Neuronal stem cell (in vitro differentiated cells): ENCODE measurements at regions not wholly inside any gene's neighbourhood (a gene's known extent, or its start where the extent isn't known, plus 50 kb on each side); places are given as distances from the start of the nearest gene placed in this dataset.
A peak's percentile ranks its signal among the peaks of the same experiment; 100 is the strongest.

ENCODE experiments used
- DNase-seq: peaks from one replicate; pipeline ENCODE4 v3.0.0-alpha.2; 2013; ENCODE audit warnings: low spot score
- H2AFZ ChIP-seq: one replicate; pipeline ENCODE4 v1.6.1; 2013; ENCODE audit warnings: mild to moderate bottlenecking, low read length, inconsistent platforms
- H2AK5ac ChIP-seq: 2 replicates; pipeline ENCODE4 v1.6.1; 2013; ENCODE audit warnings: low read depth, mild to moderate bottlenecking, inconsistent platforms, low read length, moderate library complexity, mixed read lengths
- H2BK120ac ChIP-seq: 2 replicates; pipeline ENCODE4 v1.6.1; 2013; ENCODE audit warnings: low read depth, mild to moderate bottlenecking, inconsistent platforms, low read length, moderate library complexity, mixed read lengths
- H2BK12ac ChIP-seq: one replicate; pipeline ENCODE4 v1.6.1; 2013; ENCODE audit warnings: low read length, inconsistent platforms
- H2BK15ac ChIP-seq: 2 replicates; pipeline ENCODE4 v1.6.1; 2013; ENCODE audit warnings: mild to moderate bottlenecking, low read length, inconsistent platforms, mixed read lengths
- H2BK5ac ChIP-seq: one replicate; pipeline ENCODE4 v1.6.1; 2013; ENCODE audit warnings: inconsistent platforms, mild to moderate bottlenecking, low read length, moderate library complexity
- H3K14ac ChIP-seq: one replicate; pipeline ENCODE4 v1.6.1; 2013; ENCODE audit warnings: low read length, inconsistent platforms
- H3K18ac ChIP-seq: 2 replicates; pipeline ENCODE4 v1.6.1; 2013; ENCODE audit warnings: low read length, inconsistent platforms
- H3K23ac ChIP-seq: 2 replicates; pipeline ENCODE4 v1.6.1; 2013; ENCODE audit warnings: low read depth, mild to moderate bottlenecking, mixed read lengths, low read length, inconsistent platforms; ENCODE audit not compliant: poor library complexity
- H3K27ac ChIP-seq: replicated peaks from 3 replicates; pipeline ENCODE4 v1.5.1; 2013; ENCODE audit warnings: low read length, inconsistent platforms
- H3K27me3 ChIP-seq, 3 experiments: 2 replicates each; pipeline ENCODE4 v1.6.1; 2013; ENCODE audit warnings: low read length in 3 of 3, mild to moderate bottlenecking in 2 of 3, inconsistent platforms in 1 of 3, low read depth in 1 of 3, mixed read lengths in 1 of 3, moderate library complexity in 1 of 3; ENCODE audit not compliant: control insufficient read depth in 3 of 3, insufficient read depth in 3 of 3
- H3K36me3 ChIP-seq, 2 donors: replicated peaks in 1 of 2; 2 replicates each; pipeline ENCODE4 v1.6.1; 2013; ENCODE audit warnings: low read length in 2 of 2; ENCODE audit not compliant: control insufficient read depth in 2 of 2, insufficient read depth in 2 of 2
- H3K4ac ChIP-seq: 2 replicates; pipeline ENCODE4 v1.6.1; 2013; ENCODE audit warnings: inconsistent platforms, mild to moderate bottlenecking, low read length, moderate library complexity
- H3K4me1 ChIP-seq, 2 donors: 1 replicate in 1 of 2; 2 replicates in 1 of 2; pipeline ENCODE4 v1.6.1; 2013; ENCODE audit warnings: low read length in 2 of 2, low read depth in 1 of 2; ENCODE audit not compliant: control insufficient read depth in 2 of 2, insufficient read depth in 1 of 2
- H3K4me2 ChIP-seq: one replicate; pipeline ENCODE4 v1.6.1; 2013; ENCODE audit warnings: mild to moderate bottlenecking, low read length, inconsistent platforms; ENCODE audit not compliant: insufficient read depth, poor library complexity, severe bottlenecking
- H3K4me3 ChIP-seq, 2 donors: 2 replicates each; pipeline ENCODE4 v1.5.1; 2013; ENCODE audit warnings: low read length in 2 of 2, mild to moderate bottlenecking in 2 of 2, inconsistent platforms in 1 of 2, moderate library complexity in 1 of 2
- H3K79me1 ChIP-seq: one replicate; pipeline ENCODE4 v1.6.1; 2013; ENCODE audit warnings: low read depth, mild to moderate bottlenecking, inconsistent platforms, low read length, moderate library complexity
- H3K9ac ChIP-seq: one replicate; pipeline ENCODE4 v1.6.1; 2013; ENCODE audit warnings: mild to moderate bottlenecking, low read depth, low read length, inconsistent platforms; ENCODE audit not compliant: poor library complexity
- H3K9me3 ChIP-seq, 2 donors: replicated peaks in 1 of 2; 2 replicates each; pipeline versions ENCODE3 to v1.6.1; 2013; ENCODE audit warnings: low read length in 2 of 2, mild to moderate bottlenecking in 2 of 2, inconsistent platforms in 1 of 2, low read depth in 1 of 2, mixed read lengths in 1 of 2, moderate library complexity in 1 of 2; ENCODE audit not compliant: control insufficient read depth in 2 of 2, insufficient read depth in 1 of 2
- H4K8ac ChIP-seq: one replicate; pipeline ENCODE4 v1.6.1; 2013; ENCODE audit warnings: low read depth, mild to moderate bottlenecking, inconsistent platforms, low read length, moderate library complexity
- H4K91ac ChIP-seq: one replicate; pipeline ENCODE4 v1.6.1; 2013; ENCODE audit warnings: low read length, low read depth, mild to moderate bottlenecking, inconsistent platforms; ENCODE audit not compliant: poor library complexity
- WGBS, 2 donors: extraction: QIAGEN DNeasy Blood & Tissue Kit; methylation state at CpG; one replicate each; pipeline ENCODE4 v1.1.7; 2013; ENCODE audit warnings: missing lambda C conversion rate in 2 of 2, mixed read lengths in 1 of 2; ENCODE audit not compliant: insufficient read length in 2 of 2, insufficient replicate concordance in 1 of 2; ENCODE audit errors: extremely low coverage in 2 of 2; 5-methylcytosine and 5-hydroxymethylcytosine counted together

GRCh38 chr10:42997849-42998165 is 79.1 kb upstream of the RET start:
- WGBS, 2 donors = no CpG with 5 or more reads among the region's 4 CpGs

DNA sequence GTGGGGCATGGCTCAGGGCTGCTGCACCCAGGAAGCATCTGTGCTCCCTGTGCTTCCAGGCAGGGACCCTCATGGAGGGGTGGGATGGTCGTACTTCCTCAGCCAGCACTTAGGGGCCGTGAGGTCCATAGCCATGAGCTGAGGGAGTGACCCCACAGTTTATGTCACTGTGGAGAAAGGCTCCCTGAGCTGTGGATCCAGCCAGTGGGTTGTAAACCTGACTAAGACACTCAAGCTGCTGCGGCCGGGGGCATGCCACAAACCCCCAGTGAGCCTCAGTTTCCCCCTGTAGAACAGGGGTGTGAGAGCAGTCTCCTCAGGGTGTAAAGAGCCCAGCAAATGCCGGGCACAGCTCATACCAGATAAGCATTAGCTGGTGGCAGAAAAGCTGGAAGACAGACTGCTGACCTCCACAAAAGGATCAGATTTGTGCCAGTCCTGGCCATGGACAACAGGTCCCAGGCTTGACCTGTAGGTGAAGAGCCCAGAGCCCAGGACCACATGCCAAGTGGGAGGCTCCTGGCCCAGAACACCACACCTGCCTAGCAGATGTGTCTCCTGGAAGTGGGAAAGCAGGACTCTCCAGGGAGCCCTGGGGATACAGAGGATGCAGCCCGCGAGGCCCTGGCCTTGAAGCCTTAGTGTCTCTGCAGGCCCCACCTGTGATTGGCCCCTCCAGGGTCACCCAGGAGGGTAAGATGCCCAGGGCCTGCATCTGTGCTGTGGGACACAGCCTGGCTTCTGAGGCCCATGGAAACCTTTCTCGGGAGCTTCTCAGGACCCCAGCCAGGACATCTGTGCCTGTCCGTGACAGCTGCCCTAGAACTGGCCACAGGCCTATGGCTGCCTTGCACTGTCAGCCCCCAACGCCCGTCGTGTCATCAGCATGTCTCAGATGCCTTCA is 78.1 kb upstream of the RET start:
- peak overlapping the region; percentile 33 for H3K9ac ChIP-seq
- no peaks in the 10 kb centered on the region for H3K79me1 ChIP-seq
- WGBS, 2 donors = no CpG with 5 or more reads among the region's 12 CpGs
- H2AK5ac ChIP-seq = peak overlapping the region; percentile 32
- no peaks in the 10 kb centered on the region for H3K36me3 ChIP-seq
- no peak for DNase-seq
- H3K27ac ChIP-seq = no peak overlapping the region
- H3K18ac ChIP-seq = peak overlapping the region; percentile 45
- H3K23ac ChIP-seq = peak overlapping the region; percentile 69
- H3K4ac ChIP-seq = no peak overlapping the region
- no peak overlapping the region for H2AFZ ChIP-seq
- no peaks in the 10 kb centered on the region for H3K4me1 ChIP-seq
- peak overlapping the region; percentile 48 for H2BK120ac ChIP-seq
- H4K91ac ChIP-seq = no peak overlapping the region
- H3K4me3 ChIP-seq = no peak overlapping the region
- H3K14ac ChIP-seq = no peak overlapping the region
- no peaks in the 10 kb centered on the region for H3K27me3 ChIP-seq
- H2BK12ac ChIP-seq = no peak overlapping the region
- H2BK5ac ChIP-seq = no peak overlapping the region
- H4K8ac ChIP-seq = no peak overlapping the region
- no peak overlapping the region for H3K4me2 ChIP-seq
- no peak overlapping the region for H2BK15ac ChIP-seq
- H3K9me3 ChIP-seq = no peaks in the 10 kb centered on the region

More at GRCh38 chr10:42997849-42998165, 79.1 kb upstream of the RET start:
- Histone ChIP-seq H3K23ac (no peak overlapping the region), H2BK5ac (no peak overlapping the region), H3K4me1 (no peaks in the 10 kb centered on the region), H3K36me3 (no peaks in the 10 kb centered on the region), H3K27ac (no peak overlapping the region), H3K27me3 (no peaks in the 10 kb centered on the region), H4K8ac (no peak overlapping the region), H2AFZ (no peak overlapping the region), H2BK15ac (no peak overlapping the region), H3K9me3 (no peaks in the 10 kb centered on the region), H4K91ac (no peak overlapping the region), H2BK12ac (no peak overlapping the region), H2AK5ac (no peak overlapping the region), H3K4ac (no peak overlapping the region), H3K9ac (no peak overlapping the region), H3K14ac (no peak overlapping the region), H3K4me3 (no peak overlapping the region), H3K18ac (no peak overlapping the region), H2BK120ac (no peak overlapping the region), H3K79me1 (no peaks in the 10 kb centered on the region), H3K4me2 (no peak overlapping the region)
- no peak for DNase-seq

GRCh38 chr10:42999385-43000020 is 77.4 kb upstream of the RET start:
- Histone ChIP-seq H3K27me3 (no peaks in the 10 kb centered on the region), H2AK5ac (peak overlapping the region; percentile 32), H3K27ac (no peak overlapping the region), H3K4ac (no peak overlapping the region), H2BK15ac (peak overlapping the region; percentile 4), H2BK5ac (no peak overlapping the region), H2AFZ (no peak overlapping the region), H4K8ac (no peak overlapping the region), H3K79me1 (no peaks in the 10 kb centered on the region), H3K36me3 (no peaks in the 10 kb centered on the region), H3K4me2 (no peak overlapping the region), H2BK12ac (no peak overlapping the region), H2BK120ac (no peak overlapping the region), H3K14ac (no peak overlapping the region), H3K18ac (peak overlapping the region; percentile 45), H3K4me1 (no peaks in the 10 kb centered on the region), H3K23ac (peak overlapping the region; percentile 69), H3K9ac (peak overlapping the region; percentile 33), H3K4me3 (no peak overlapping the region), H3K9me3 (no peaks in the 10 kb centered on the region), H4K91ac (no peak overlapping the region)
- no peak for DNase-seq
- no CpG with 5 or more reads among the region's 8 CpGs for WGBS, 2 donors

DNA sequence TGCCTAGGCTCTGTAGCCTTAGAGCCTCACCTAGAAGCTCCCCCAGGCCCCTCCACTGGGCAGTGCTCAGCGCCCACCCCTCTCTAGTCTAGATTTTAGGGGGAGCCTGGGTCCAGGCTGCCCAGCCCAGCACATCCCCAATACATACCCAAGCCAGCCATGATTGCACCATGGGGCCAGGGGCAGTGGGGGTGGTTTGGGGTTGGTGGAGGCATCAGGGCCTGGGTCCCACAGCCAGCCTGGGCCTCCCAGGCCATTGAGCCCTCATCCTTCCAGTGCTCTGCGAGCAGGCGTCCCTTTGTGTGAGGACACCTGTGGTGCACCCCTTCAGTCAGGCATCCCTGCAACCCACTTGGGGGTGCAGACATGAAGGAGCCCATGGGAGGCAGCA is 76.9 kb upstream of the RET start:
- Histone ChIP-seq H2BK5ac (no peak overlapping the region), H3K27ac (no peak overlapping the region), H3K79me1 (no peaks in the 10 kb centered on the region), H2BK12ac (no peak overlapping the region), H3K14ac (no peak overlapping the region), H3K4me3 (no peak overlapping the region), H3K4ac (no peak overlapping the region), H3K9ac (peak overlapping the region; percentile 24), H3K18ac (no peak overlapping the region), H3K23ac (no peak overlapping the region), H4K8ac (no peak overlapping the region), H3K4me2 (no peak overlapping the region), H2BK15ac (no peak overlapping the region), H2BK120ac (no peak overlapping the region), H2AFZ (no peak overlapping the region), H3K4me1 (no peaks in the 10 kb centered on the region), H3K9me3 (no peaks in the 10 kb centered on the region), H2AK5ac (no peak overlapping the region), H3K36me3 (no peaks in the 10 kb centered on the region), H3K27me3 (no peaks in the 10 kb centered on the region), H4K91ac (no peak overlapping the region)
- WGBS, 2 donors = no CpG with 5 or more reads among the region's 3 CpGs
- no peak for DNase-seq
